Smooth muscle cell of the brain vasculature (primary cell): ENCODE measurements at regions not wholly inside any gene's neighbourhood (a gene's known extent, or its start where the extent isn't known, plus 50 kb on each side); places are given as distances from the start of the nearest gene placed in this dataset.

Experiments used
- DNase-seq: peaks from one replicate; pipeline ENCODE4 v3.0.0-alpha.2; 2012; ENCODE audit warnings: low read depth, low spot score

DNA sequence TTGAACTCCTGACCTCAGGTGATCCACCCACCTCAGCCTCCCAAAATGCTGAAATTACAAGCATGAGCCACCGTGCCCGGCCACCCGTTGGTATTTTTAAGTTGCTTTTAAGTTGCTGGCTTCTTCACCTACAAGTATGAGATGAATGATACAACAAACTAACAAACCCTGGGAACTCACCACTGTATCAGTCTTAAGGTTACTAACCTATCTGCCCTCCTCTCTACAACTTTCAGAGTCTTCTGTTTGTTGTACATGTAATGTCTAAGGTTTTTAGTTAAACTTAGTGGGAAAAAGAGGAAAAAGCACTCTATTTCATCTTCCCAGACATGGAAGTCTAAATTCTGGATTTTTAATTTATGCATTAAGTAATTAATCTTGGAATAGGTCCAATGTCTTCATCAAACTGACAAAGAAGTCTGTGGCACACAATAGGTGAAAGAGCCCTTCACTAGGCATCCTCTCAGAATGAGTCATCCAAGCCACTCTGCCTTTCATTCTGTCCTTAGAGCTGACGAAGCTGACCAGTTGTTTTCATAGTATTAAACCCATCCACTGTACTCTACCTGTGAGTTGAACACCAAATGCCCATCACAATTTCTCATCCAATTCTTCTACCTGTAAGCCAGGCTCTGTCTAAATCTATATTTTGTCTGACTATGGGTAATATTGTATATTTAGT, 936.1 kb downstream of the TUSC7 start:
- no peak for DNase-seq

DNA sequence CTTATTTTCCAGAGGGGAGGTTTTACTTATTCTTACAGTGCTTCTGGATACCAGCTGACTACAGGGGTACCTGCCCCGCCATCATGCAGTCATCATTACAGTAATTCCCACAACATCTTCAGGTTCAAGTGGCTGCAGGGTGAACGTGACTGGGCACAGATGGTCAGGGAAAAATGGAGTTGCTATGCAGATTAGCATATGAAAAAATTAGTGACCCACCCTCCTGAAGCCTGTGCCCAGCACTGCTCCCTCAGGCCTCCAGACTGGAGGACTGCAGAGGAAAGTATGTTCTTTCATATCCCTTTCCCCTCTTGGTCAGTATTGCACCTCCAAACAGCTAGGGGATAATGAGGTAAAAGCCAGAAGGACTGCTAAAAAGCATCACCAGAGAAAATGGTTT, 937.9 kb downstream of the TUSC7 start:
- no peak for DNase-seq

DNA sequence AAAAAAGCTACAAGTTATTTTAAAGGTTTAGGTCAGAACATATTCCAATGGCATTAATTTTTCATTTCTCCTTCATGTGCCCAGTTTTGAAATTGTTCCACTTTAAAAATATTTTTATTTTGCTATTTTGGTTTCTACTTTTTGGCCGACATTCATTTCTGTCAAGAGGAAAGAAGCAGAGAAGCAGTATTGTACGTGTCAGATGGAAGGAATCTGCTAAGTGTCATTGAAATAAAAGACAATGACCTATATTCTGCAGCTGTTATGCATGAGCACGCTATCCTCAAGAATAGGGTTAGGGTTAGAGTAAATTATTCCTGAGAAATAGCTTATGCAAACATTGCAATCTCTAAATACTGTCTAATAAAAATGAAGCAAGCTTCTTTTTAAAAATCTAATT, 941.7 kb downstream of the TUSC7 start:
- no peak for DNase-seq

- no peak for DNase-seq
Observed at GRCh38 chr3:117656391-117656790, 946.8 kb downstream of the TUSC7 start.

DNA sequence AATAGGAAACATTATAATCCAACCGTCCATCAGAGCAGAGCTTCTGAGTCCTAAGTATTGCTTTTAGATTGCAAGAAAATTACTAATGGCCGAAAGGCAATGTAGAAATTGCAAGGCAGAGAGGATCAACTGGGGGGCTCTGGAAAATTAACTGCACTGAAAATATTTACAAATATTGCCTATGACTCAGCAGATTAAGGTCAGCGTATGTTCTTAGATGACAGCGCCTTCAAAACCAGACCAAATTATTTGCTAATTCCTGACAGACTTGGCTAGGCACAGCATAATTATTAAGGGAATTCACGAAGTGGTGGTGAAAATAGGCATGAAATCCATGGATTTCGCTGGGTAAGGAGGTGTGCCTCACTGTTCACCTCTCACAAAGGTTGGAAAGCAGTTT, 947.7 kb downstream of the TUSC7 start:
- DNase-seq = no peak

DNA sequence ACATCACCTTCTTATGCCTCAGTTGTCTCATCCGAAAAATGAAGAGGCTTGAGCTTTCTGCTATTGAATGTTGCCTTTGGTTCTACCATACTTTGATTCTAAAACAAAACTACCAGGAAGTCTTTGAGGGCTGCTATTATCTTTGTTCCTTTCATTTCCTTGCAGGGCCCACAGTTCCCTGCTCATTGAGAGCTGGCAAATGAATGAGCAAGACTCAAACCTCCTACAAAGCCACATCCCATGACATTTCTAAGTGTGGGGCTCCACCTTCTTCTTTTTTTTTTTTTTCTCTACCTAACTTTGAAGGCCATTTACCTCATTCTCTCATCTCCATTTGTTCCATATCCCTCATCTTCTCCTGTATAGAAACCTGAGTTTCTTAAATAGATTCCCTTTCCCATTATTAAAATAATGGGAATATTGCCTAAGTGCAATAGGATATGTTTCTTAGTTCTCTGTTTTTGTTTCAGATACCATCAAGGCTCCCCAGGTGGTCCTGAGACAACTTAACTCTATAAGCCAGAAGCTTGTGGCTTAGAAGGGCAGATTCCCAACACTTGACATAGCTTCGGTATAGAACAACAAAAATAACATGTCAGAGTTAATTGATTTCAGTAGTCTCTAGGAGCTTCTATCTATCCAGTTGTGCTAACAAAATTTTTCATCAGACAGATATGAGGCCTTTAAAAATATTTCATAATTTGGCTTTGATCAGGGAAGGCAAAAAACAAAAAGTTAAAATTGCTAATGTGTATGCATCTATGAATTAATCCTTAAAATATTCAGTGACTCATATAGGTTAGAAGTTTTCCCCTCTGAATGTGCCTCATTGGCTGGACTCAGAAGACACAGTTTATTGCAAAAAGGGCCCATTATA, 951.6 kb downstream of the TUSC7 start:
- peak; percentile 87 for DNase-seq

GRCh38 chr3:117661818-117662095, 952.2 kb downstream of the TUSC7 start:
- DNase-seq = no peak

DNA sequence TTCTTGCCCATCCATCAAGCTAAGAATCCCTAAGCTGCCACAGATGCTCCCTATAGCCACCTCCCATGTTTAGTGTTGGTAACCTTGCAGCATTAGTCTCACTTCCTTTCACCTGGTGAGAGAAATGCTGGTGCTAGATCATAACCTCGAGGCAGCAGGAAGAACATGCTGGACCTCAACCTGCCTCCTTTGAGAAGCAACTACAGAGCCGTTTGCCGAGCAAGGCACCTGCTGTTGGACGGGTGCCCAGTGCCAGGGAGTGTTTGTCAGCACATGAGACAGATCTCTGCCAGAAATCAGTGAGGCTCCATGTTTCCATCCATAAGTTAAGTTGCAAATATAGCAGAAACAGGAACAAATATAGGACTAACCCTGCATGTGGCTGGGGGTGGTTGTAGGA, 955.7 kb downstream of the TUSC7 start:
- DNase-seq = no peak

GRCh38 chr3:117666325-117666724, 956.7 kb downstream of the TUSC7 start:
- no peak for DNase-seq

GRCh38 chr3:117666812-117667211, 957.2 kb downstream of the TUSC7 start:
- no peak for DNase-seq

DNA sequence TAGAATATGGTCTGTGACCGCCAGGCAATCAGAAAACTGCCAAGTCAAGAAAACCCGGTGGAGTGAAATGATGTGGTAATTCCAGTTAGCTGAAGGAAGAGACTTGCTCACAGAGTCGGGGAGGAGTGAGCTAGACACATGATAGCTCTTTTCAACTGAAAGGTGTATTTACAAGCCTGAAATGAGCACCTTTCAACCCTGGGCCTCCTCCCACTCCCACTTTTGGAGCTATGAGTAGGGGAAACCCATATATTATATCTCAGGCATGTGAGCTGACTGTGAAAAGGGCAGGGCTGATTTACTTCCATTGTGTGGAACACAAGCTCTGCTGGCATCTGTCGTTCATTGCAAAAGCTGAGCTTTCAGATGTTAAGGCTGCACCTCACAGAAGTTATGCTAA, 960.2 kb downstream of the TUSC7 start:
- no peak for DNase-seq

- DNase-seq = no peak
Observed at GRCh38 chr3:117671722-117672318, 962.2 kb downstream of the TUSC7 start.

DNA sequence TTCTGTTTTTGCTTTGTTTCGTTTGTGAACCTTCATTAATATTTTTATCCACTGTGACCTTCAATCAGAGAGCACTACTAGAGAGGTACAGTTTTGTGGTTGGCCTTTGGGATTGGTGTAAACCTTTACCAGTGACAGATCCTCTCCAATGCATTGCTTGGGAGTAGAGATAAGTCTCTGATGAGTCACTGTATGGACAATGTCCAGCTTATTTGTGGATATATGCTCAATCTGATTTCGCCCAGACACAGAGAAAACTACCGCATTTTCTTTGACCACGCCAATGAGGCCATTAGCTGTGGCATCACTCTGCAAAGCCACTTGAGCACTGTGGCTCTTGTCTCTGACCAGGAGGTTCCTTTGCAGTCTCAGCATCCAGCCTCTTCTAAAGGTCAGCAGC, 964.7 kb downstream of the TUSC7 start:
- no peak for DNase-seq

- no peak for DNase-seq
Observed at GRCh38 chr3:117681619-117682018, 972.0 kb downstream of the TUSC7 start.

DNA sequence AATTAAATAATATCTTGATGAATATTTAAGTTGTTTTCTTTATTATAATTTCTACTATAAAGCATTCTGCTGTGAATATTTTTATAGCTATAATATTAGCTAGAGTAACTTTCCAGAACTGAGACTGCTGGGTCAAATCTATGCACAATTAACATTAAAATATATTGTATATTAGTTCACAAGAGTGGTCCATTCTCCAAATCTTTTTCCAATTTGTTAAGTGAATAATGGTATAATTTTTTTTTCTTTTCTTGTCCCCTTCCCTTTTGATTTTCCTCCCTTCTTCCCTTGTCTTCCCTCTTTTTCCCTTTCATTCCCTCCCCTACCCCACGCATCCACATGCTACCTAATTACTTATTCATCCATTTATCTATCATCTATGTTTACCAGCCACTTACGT, 977.5 kb downstream of the TUSC7 start:
- no peak for DNase-seq

DNA sequence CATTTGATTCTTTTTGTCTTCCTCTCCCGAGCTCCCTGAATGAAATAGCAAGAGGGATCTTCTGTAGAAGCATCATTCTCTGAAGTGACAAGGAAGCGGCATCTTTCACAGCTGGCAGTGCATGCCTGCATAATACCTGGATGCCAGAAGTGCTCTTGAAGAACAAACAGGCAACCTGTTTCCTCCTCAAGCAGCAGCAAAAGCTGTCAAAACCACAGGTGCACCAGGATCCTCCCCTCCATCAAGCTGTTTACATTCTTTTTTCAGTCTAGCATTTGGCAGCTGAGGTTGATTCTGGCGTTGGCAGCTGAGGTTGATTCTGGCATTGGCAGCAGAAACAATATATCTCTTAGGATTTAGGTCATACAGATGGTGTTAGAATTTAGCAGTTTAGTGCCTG, 979.0 kb downstream of the TUSC7 start:
- DNase-seq = no peak

- DNase-seq = no peak
Observed at GRCh38 chr3:117691526-117691925, 981.9 kb downstream of the TUSC7 start.

GRCh38 chr3:117692416-117692995, 982.9 kb downstream of the TUSC7 start:
- no peak for DNase-seq

- DNase-seq = no peak
Observed at GRCh38 chr3:117695321-117695720, 985.7 kb downstream of the TUSC7 start.

GRCh38 chr3:117695871-117696645, 986.5 kb downstream of the TUSC7 start:
- no peak for DNase-seq

DNA sequence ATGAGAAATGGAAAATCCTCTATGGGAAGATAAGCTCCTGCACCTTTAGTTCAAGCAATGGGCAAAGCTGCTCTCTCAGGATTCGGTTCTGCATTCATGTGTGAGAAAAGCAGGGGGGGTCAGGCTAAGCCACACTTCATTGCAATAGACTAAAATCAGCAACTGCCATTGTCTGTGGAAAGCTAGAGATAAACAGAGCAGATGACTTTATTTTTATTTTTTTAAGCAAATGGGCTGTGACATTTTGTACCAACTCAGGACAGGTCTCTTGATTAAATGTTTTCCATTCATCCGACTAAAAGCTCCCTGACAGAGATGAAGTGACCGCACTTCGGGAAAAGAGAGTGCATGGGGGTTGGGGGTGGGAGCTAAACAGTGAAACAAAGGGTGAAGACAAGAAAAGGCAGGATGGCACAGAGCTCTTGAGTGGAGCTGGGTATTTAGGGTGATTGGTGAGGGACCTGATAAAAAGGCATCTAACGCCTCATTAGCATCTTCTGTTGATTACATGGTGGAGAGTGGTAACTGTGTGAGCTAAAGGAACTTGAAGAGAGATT, 987.4 kb downstream of the TUSC7 start:
- no peak for DNase-seq

DNA sequence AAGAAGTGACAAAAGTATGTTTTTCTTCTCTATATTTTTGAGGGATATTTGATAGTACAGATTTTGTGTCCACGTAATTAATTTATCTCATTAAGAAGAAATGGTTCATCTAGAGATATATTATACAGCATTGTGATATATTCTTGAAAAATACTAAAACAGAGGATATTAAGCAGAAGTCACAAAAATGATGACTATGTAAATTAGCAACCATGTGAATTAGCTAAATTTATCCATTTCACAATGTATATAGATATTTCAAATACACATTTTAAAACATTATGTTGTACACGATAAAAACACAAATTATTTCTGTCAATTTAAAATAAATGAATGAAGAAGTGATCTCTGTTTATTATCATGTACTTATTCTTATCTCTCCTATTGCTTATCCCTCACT, 989.5 kb downstream of the TUSC7 start:
- no peak for DNase-seq
